Activated effector memory CD4-positive, alpha-beta T cell treated with Interleukin-2 at 50 U/mL for 16 hours (primary cell): ENCODE measurements at regions not wholly inside any gene's neighbourhood (a gene's known extent, or its start where the extent isn't known, plus 50 kb on each side); places are given as distances from the start of the nearest gene placed in this dataset.
"Not testable (repeated sequence)": the region's sequence is repeated elsewhere in the genome, so short reads cannot be mapped to it uniquely, and the experiment has no call there.

Source experiments
- DNase-seq: peaks from one replicate; pipeline ENCODE4 v3.0.0-alpha.2; 2020

GRCh38 chr4:18608908-18609533, 587.5 kb upstream of the LCORL start:
- DNase-seq: no peak

DNA sequence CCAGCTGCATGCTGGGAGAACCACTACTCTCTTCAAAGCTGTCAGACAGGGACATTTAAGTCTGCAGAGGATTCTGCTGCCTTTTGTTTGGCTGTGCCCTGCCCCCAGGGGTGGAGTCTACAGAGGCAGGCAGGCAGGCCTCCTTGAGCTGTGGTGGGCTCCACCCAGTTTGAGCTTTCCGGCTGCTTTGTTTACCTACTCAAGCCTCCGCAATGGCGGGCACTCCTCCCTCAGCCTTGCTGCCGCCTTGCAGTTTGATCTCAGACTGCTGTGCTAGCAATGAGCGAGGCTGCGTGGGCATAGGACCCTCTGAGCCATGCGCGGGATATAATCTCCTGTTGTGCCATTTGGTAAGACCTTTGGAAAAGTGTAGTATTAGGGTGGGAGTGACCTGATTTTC, 581.1 kb upstream of the LCORL start:
- not testable (repeated sequence) for DNase-seq

DNA sequence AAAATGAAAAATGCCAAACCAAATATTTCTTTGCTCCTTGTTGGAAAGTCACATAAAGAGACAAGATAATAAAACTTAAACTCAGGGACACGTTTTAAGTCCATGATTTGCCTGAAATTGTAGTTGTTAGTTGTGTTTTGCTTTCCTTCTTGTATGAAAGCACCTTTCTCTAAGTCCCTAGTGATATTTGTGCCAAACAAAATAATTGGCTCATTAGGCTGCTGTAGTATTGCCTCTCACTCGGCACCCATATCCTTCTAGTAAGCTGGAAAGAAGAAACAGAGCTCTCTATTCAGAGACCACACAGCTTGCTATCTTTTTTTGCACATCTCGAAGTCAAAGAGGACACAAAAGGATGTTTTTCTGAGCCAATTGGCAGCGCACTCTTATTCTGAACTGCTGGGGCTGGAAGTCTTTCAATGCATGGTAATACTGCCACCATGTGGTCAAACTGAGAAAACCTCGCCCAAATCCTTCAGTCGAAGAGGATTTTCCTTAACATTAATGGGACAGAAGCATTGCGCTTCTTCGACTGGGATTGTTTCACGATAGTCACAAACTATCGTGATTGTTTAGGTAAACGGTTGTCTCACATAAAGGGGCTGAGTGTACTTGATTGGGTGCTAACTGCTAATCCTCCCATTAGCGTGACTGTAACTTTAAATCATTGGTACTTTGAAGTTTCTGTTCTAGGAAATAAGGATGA, 571.9 kb upstream of the LCORL start:
- DNase-seq: peak; percentile 5

DNA sequence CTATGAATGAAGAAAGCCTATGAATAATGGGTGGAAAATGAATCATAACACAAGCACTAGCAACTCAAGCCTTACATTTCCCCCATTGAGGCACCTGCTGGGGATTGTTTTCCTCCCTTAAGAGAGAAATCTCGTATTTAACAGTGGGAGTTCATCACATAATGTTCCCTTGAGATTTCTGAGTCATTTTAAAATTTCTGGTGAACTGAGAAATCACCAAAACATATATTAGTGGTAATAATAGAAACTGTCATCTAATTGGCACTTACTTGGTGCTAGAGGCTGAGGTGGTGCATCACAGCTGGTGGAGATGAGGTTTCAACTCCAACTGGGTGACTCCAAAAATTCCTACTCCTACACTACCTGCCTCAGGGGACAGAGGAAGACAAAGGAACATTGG, 561.3 kb upstream of the LCORL start:
- no peak for DNase-seq

GRCh38 chr4:18578307-18578706, 556.8 kb upstream of the LCORL start:
- DNase-seq: no peak

DNA sequence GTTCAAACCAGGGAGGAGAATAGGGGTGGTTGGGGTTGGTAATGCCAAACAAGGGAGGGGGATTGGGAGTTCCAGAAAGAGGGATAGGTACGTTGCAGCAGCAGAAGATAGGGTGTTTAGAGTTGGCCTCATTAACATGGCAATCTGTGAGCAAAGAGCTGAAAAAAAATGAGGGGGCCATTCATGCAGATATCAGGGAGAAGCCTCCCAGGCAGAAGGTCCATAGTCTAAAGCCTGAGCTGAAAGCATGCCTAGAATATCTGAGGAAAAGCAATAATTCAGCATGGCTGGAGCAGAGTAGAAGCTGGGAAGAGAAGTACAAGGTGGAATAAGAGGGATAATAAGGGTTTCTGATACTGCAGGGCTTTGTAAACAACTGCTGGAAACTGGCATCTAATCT, 550.9 kb upstream of the LCORL start:
- no peak for DNase-seq

DNA sequence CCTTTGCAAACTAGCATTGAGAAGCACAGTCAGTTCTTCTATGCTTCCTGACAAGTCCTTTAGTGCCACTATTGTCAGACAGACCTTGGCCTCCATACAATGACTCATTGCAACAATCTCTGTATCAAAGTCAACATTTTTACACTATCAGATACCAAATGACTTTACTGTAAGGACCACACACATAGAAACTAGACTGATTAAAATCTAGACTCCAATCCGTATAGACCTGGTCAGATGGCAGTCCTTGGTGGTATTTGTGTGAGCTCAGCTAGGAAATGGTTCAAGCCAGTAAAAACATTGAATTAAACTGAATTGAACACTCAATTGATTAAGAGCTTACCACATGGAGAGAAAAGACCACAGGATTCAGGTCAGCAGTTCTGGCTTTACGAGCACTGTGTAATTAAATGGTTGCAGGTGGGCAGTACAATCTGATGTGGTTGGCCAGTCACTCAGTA, 549.8 kb upstream of the LCORL start:
- no peak for DNase-seq

- no peak for DNase-seq
Observed at GRCh38 chr4:18570370-18570769, 548.8 kb upstream of the LCORL start.

DNA sequence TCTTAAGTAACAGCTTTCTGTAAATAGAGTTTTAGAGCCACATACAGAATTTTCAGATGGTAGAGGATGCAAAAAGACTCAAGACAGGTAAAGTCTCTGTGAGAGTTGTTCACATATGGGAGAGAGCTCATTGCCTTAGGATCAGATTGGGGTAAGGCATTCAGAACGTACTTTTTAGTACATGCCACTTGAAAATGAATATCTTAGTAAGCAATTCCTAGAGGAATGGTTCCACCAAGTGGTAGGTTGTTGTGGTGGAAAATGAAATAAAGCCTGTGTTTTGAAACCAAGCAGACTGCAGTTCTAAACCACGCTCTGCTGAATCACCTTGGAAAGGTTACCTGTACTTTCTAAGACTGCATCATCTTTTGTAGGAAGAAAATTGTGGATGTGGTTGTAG, 547.0 kb upstream of the LCORL start:
- no peak for DNase-seq

DNA sequence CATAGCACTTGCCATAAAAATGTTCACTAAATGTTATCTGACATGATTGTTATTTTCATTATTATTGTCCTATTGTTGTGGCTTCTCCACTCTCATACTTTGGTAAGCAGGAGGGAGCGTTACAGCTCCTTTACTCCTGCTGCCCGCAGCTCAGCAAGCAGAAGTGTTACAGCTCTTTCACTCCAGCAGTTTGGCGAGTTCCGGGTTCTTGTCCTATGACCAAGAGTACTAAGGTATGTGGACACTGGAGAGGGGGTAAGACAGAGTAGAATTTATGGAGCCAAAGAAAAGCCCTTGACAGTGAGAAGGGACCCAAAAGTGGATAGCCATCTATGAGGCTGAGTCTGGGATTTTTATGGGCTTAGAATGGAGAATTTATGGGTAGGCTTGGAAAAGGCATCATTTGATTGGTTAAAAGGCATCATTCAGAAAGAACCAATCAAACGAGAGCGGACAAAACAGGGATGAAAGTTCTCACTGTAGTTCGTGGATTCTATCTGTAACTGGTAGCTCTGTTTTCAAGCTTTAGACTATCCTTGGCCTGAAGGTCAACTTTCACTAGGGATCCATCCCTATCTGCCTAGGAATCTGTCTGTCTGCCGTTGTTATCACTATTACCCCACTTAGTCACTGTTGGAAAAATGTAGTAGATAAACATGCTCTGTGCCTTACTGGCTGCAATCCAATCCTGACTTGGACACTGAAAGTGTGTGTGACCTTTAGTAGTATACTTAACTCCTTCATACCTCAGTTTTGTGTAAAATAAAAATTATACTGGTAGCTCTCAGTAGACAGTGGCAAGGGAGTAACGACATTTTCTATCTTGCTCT, 545.6 kb upstream of the LCORL start:
- DNase-seq: no peak

GRCh38 chr4:18559492-18559891, 537.9 kb upstream of the LCORL start:
- no peak for DNase-seq

- no peak for DNase-seq
Observed at GRCh38 chr4:18556402-18556801, 534.8 kb upstream of the LCORL start.

- DNase-seq: no peak
Observed at GRCh38 chr4:18540349-18540748, 518.8 kb upstream of the LCORL start.

DNA sequence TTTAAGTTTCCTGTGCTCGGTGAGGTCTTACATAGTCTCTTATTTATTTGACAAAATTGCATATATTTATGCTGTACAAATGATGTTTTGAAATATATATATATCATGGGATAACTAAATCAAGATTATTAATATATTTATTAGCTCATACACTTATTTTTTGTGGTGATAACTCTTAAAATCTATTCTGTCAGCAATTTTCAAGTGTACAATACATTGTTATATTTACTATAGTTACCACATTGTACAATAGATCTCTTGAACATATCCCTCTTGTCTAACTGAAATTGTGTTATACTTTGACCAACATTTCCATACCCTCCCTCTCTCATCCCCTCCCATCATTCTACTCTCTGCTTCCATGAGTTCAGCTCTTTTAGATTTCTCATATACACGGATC, 516.6 kb upstream of the LCORL start:
- DNase-seq: no peak

- DNase-seq: no peak
Observed at GRCh38 chr4:18536428-18536827, 514.9 kb upstream of the LCORL start.

- no peak for DNase-seq
Observed at GRCh38 chr4:18535948-18536347, 514.4 kb upstream of the LCORL start.

GRCh38 chr4:18533262-18533775, 511.8 kb upstream of the LCORL start:
- no peak for DNase-seq

- DNase-seq: no peak
Observed at GRCh38 chr4:18531731-18532130, 510.2 kb upstream of the LCORL start.

- DNase-seq: no peak
Observed at GRCh38 chr4:18529482-18529881, 507.9 kb upstream of the LCORL start.

DNA sequence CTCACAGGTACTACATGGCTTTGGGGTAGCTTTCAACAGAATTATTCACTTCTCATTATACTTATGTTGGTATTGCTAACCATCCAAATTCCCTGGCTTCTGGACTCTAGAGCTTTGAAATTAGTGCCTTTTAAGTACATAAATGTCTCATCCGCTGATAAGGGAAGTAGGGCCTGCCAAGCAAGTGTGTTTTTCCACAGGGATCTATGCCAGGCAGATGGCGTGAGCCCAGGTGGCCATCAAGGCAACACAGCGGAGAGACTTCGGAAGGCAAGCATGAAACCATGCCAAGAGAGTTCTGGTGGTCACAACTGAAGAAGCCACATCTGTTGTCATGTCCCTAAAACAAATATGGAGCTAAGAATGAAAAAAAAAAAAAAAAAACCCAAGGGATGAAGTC, 503.1 kb upstream of the LCORL start:
- no peak for DNase-seq

GRCh38 chr4:18518098-18518497, 496.5 kb upstream of the LCORL start:
- no peak for DNase-seq

- DNase-seq: no peak
Observed at GRCh38 chr4:18513861-18514260, 492.3 kb upstream of the LCORL start.

DNA sequence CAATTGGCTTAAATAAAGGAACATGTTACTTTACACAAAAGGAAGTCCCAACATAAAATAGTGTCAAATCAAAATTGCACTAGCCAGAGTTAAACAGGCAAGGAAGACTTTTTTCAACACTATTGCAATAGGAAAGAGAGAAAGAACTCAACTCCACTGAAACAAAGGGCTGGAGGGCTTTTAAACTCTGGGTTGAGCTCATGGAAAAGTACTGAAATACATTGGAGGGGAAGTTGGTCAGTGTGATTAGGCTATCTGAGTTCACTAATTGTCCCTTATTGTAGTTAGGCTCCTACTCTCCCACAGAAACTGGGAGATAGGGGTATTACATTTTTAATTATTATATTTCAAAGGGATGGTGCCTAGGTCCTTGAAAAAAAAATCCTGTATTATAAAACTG, 491.2 kb upstream of the LCORL start:
- DNase-seq: no peak

GRCh38 chr4:18511727-18512126, 490.2 kb upstream of the LCORL start:
- no peak for DNase-seq
